Activated naive CD4-positive, alpha-beta T cell treated with anti-CD3 and anti-CD28 coated beads, Interleukin-2, amount 10 ng/mL, durations not matched to agents 7 days and 5 days (primary cell): ENCODE measurements at regions not wholly inside any gene's neighbourhood (a gene's known extent, or its start where the extent isn't known, plus 50 kb on each side); places are given as distances from the start of the nearest gene placed in this dataset.

ENCODE experiments used
- CTCF ChIA-PET: fragments of 350-600 bp; sonication (Branson Sonifier 250); formaldehyde crosslinking; loops from one replicate; lab custom pipeline; 2021; ENCODE audit warnings: antibody characterized with exemption; lab: Charles Lee
- DNase-seq: peaks from one replicate; pipeline ENCODE4 v3.0.0-alpha.2; 2020
- H3K27ac Mint-ChIP-seq: one replicate; pipeline ENCODE4 v1.8.0; 2021; ENCODE audit warnings: mild to moderate bottlenecking, moderate library complexity, mixed read lengths
- H3K27me3 Mint-ChIP-seq: one replicate; pipeline ENCODE4 v1.8.0; 2021; ENCODE audit warnings: mild to moderate bottlenecking, mixed read lengths
- H3K36me3 Mint-ChIP-seq: one replicate; pipeline ENCODE4 v1.8.0; 2021; ENCODE audit warnings: mixed read lengths
- H3K4me1 Mint-ChIP-seq: one replicate; pipeline ENCODE4 v1.8.0; 2021; ENCODE audit warnings: mixed read lengths
- H3K4me3 Mint-ChIP-seq: one replicate; pipeline ENCODE4 v1.8.0; 2021; ENCODE audit warnings: mild to moderate bottlenecking, moderate library complexity, mixed read lengths
- H3K9me3 Mint-ChIP-seq: one replicate; pipeline ENCODE4 v1.8.0; 2021; ENCODE audit warnings: mixed read lengths

DNA sequence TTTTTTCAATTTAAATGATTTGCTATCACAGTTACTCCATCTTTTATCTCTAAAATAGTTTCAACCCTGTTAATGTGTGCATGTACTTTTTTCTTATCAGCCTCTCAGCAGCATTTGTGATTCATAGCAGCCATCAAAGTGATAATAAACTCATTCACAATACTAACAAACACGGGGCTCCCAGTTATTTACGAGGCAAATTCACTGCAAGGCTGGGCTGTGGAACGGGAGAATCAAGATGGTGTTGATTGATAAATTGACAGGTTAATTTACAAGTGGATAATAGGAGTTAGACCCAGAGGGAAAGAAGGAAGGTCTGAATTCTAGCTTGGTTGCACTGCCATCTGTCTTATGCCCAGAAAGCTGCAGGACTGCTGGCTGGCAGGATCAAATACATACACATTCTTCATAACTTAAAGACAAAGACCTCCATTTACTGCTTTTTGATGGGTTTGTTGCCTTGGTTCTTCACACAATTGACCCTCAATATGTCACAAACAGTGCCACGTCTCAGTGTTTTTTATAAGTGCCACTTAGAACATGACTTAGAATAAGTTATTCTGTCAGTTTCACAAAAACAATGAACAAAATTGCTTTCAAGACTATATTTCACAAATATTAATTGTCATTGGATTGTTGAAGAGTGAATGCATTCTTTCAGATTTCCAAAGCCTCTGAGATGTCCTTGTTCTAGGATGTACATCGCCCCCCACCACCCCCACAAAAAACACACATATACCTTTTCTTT lies 562.8 kb downstream of the NR2F2 start:
- no peaks in the 10 kb centered on the region for H3K9me3 Mint-ChIP-seq
- H3K27me3 Mint-ChIP-seq: no peaks in the 10 kb centered on the region
- no peaks in the 10 kb centered on the region for H3K36me3 Mint-ChIP-seq
- peaks cover 11% of the 10 kb centered on the region for H3K4me1 Mint-ChIP-seq
- H3K27ac Mint-ChIP-seq: no peak overlapping the region
- H3K4me3 Mint-ChIP-seq: no peak overlapping the region
- DNase-seq: no peak
- CTCF ChIA-PET: no interaction called here

DNA sequence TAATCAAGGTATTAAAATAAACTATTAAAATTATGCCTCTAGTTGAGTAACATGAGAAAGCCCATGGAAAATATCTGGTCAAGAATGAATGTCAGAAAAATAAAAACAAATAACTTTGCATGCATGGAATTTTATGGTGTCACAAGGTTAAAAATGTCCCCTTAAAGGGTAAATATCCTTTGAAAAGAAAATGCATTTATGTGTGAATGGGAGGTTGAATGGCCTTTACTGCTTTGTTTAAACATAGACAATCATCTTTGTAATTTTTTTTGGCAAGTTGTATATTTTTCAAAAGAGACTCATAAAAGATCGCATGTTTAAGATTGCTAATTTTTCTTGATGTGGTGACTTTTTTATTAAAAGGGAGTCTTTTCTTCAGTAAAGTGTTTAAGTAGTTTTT lies 564.2 kb downstream of the NR2F2 start:
- Mint-ChIP-seq H3K4me3 (no peak overlapping the region), H3K4me1 (peaks cover 10% of the 10 kb centered on the region), H3K36me3 (no peaks in the 10 kb centered on the region), H3K27ac (no peak overlapping the region), H3K27me3 (no peaks in the 10 kb centered on the region), H3K9me3 (no peaks in the 10 kb centered on the region)
- DNase-seq: no peak
- CTCF ChIA-PET: no interaction called here

DNA sequence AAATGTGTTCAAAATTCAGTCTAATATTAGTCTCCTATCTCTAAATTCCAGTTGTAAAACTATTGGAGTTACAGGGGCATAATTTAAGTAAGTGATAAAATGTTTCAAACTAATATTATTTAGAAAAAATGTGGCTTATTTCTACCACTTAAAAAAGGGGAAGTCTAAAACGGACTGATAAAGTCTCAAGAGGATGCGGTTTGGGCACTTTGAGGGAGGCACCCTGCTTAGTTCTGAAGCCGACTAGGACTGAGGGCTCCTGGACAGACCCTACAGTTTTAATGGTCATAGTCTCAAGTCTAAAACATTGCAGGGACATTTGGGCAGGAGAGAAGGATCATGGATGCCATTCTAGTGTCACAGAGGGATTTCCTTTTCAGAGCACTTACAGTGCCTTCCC lies 566.3 kb downstream of the NR2F2 start:
- Mint-ChIP-seq H3K27me3 (no peaks in the 10 kb centered on the region), H3K9me3 (peaks cover 6% of the 10 kb centered on the region)
- CTCF ChIA-PET: no interaction called here

DNA sequence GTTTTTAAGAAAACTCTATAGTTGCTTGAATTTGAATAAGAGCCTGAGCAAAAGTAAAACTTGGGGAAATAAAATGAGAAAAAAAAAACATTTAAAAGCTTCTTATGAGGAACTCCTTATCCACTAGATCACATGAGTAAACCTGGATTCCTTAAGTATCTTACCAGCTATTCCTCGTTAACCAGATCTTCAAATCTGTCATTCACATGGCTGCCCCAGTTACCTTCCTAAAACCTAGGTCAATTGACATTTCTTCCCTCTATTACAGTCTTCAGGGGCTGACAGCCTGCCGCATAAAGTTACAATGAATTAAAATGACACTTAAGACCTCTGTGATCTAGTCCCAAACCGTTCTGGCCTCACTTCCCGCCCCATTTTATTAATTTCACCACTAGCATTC lies 583.6 kb downstream of the NR2F2 start:
- no peak for DNase-seq
- Mint-ChIP-seq H3K4me3 (no peak overlapping the region), H3K27me3 (no peaks in the 10 kb centered on the region), H3K27ac (no peak overlapping the region), H3K4me1 (no peaks in the 10 kb centered on the region), H3K9me3 (peaks cover 12% of the 10 kb centered on the region), H3K36me3 (no peaks in the 10 kb centered on the region)
- CTCF ChIA-PET: no interaction called here

More for the DNA sequence above, 566.3 kb downstream of the NR2F2 start:
- Mint-ChIP-seq H3K4me3 (no peak overlapping the region), H3K36me3 (no peaks in the 10 kb centered on the region), H3K27ac (no peak overlapping the region), H3K4me1 (no peaks in the 10 kb centered on the region)
- no peak for DNase-seq

DNA sequence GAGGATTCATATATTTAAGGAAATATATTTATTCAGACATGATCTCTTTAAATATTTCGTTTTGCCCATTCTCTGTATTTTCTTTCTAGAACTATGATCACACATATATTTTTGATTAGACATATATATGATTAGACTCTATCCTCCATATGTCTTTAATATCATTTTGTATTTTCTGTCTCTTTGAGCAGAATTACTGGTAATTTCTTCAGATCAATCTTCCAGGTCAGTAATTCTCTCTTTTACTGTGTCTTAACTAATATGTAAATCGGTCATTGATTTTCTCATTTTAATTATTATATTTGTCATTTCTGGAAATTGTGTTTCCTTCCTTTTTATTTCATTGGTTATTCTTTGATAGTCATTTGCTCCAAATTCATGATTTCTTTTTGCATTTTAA lies 586.2 kb downstream of the NR2F2 start:
- Mint-ChIP-seq H3K4me3 (no peak overlapping the region), H3K36me3 (no peaks in the 10 kb centered on the region), H3K27ac (no peak overlapping the region), H3K9me3 (peaks cover 17% of the 10 kb centered on the region), H3K27me3 (no peaks in the 10 kb centered on the region), H3K4me1 (no peaks in the 10 kb centered on the region)
- CTCF ChIA-PET: no interaction called here
- no peak for DNase-seq

DNA sequence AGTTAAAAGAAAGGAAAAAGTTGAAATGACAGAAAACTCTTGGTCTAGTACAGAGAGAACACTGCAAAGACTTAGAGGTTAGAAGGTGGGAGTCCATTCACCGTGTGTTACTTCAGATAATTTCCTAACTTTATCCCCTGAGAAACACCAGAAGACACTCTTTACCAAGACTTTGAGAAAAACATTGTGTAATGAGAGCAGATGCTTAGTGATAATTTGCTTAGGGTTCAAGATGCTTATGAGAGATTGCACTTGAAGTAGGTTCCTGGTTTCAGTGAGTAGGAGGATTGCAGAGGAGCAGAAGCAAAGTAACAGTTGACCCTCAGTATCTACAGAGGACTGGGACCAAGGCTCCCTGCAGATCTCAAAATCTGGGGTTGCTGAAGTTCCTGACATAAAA lies 594.1 kb downstream of the NR2F2 start:
- H3K27me3 Mint-ChIP-seq: no peaks in the 10 kb centered on the region
- no peak for DNase-seq
- CTCF ChIA-PET: no interaction called here
- H3K4me3 Mint-ChIP-seq: no peak overlapping the region
- H3K9me3 Mint-ChIP-seq: peaks cover 2% of the 10 kb centered on the region
- no peaks in the 10 kb centered on the region for H3K36me3 Mint-ChIP-seq
- no peak overlapping the region for H3K27ac Mint-ChIP-seq
- no peaks in the 10 kb centered on the region for H3K4me1 Mint-ChIP-seq

DNA sequence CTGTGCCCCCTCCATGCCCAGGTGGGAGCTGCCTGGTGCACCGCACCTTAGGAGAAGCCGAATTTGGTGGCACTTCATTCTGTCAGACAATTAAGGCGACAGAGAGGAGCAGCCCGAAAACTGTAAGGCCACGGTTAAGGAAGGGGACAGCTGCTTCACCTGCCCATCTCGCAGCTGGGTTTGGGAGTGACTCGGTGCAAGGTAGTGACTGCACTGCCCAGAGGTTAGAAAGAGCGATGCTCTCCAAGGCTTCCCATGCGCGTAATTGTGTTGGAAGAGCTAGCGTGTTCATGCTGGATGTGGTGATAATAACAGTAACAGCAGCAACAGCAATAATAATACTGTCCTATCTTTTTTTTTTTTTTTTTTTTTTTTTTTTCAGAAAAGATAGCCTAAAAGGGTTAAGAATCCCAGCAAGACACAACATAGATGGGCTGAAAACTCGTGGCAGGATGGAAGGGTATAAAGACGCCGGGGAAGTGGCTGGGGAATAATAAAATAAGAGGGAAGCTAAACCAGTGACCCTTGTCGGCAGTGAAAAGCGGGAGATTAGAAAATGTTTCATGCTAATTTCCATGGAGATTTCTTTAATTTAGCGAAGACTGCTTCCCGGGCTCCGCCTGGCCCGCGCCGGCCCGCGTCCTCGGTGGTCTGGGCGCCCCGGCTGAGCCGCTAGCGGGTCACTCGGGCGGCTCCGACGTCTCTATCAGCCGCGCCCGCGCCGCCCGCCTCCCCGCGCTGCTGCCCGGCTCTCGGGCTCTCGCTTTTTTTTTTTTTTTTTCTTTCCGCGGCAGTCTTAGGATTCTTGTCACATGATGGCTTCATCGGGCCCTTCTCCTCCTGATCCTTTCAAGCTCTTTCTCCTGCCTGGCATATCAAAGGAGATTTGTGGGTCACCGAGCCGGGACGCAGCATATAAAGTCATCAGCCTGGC lies 617.1 kb downstream of the NR2F2 start:
- no peak overlapping the region for H3K27ac Mint-ChIP-seq
- no peak for DNase-seq
- no peak overlapping the region for H3K4me3 Mint-ChIP-seq
- H3K9me3 Mint-ChIP-seq: no peaks in the 10 kb centered on the region
- CTCF ChIA-PET: no interaction called here
- H3K4me1 Mint-ChIP-seq: no peaks in the 10 kb centered on the region
- peaks cover 12% of the 10 kb centered on the region for H3K27me3 Mint-ChIP-seq
- H3K36me3 Mint-ChIP-seq: no peaks in the 10 kb centered on the region

DNA sequence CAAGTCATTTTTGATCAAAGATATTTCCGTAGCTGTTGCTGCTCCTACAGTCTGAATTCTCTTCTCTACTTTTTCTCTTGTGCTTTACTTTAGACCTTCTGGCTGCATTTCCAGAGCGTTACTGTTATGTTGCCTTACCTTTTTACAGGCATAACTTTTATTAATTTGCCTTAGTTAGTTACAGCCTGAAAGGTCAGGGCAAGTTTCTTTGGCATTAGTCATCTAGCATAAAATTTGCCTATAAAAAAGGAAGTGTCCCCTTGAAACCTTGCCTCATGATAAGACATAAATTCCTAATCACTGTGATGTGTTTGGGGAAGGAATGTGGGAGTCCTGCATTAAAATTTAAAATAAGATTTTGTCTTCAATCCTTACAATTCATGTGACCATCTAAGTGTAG lies 618.5 kb downstream of the NR2F2 start:
- H3K27ac Mint-ChIP-seq: no peak overlapping the region
- H3K4me3 Mint-ChIP-seq: no peak overlapping the region
- no peak for DNase-seq
- CTCF ChIA-PET: no interaction called here
- H3K4me1 Mint-ChIP-seq: no peaks in the 10 kb centered on the region
- no peaks in the 10 kb centered on the region for H3K9me3 Mint-ChIP-seq
- H3K27me3 Mint-ChIP-seq: peaks cover 12% of the 10 kb centered on the region
- H3K36me3 Mint-ChIP-seq: no peaks in the 10 kb centered on the region

DNA sequence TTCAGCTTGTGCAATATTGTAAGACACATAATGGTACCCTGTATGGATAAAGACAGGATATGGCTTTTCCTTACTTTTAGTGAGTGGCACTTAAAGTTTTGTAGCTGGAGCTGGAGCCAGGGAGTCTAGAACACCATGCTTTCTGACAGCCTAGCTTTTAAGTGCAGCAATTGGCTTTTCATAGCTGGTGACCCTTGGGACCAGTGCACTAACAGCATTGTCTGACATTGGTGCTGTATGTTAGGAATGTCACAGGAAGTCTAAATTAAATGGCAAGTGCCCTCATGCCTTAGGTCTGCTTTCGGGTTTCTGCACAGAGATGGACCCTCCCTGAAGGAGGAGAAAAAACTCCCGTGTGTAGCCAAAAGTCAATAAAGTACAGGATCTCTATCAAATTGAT lies 628.2 kb downstream of the NR2F2 start:
- DNase-seq: no peak
- no peaks in the 10 kb centered on the region for H3K36me3 Mint-ChIP-seq
- CTCF ChIA-PET: no interaction called here
- H3K27me3 Mint-ChIP-seq: no peaks in the 10 kb centered on the region
- H3K27ac Mint-ChIP-seq: no peak overlapping the region
- H3K9me3 Mint-ChIP-seq: peaks cover 4% of the 10 kb centered on the region
- H3K4me3 Mint-ChIP-seq: no peak overlapping the region
- no peaks in the 10 kb centered on the region for H3K4me1 Mint-ChIP-seq

DNA sequence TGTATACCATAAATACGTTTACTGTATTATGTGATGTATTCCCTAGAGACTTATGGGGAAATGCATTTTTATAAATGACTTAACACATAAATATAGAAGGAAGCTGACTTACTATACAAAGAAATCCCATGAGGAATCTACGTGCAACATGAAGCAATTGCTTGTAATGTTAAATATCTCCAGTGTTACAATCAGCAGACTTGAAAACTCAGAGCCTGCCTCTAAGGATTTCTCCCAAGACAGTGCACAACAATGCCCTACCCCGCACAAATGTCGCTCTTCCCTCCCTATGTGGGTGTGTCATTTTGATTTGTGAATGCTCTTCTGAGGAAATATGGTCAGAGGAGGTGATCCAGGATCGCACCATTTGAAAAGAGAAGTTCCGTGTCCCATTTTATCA lies 629.0 kb downstream of the NR2F2 start:
- H3K4me3 Mint-ChIP-seq: no peak overlapping the region
- no peaks in the 10 kb centered on the region for H3K4me1 Mint-ChIP-seq
- H3K36me3 Mint-ChIP-seq: no peaks in the 10 kb centered on the region
- DNase-seq: no peak
- CTCF ChIA-PET: no interaction called here
- H3K27ac Mint-ChIP-seq: no peak overlapping the region
- no peaks in the 10 kb centered on the region for H3K27me3 Mint-ChIP-seq
- H3K9me3 Mint-ChIP-seq: peaks cover 4% of the 10 kb centered on the region

DNA sequence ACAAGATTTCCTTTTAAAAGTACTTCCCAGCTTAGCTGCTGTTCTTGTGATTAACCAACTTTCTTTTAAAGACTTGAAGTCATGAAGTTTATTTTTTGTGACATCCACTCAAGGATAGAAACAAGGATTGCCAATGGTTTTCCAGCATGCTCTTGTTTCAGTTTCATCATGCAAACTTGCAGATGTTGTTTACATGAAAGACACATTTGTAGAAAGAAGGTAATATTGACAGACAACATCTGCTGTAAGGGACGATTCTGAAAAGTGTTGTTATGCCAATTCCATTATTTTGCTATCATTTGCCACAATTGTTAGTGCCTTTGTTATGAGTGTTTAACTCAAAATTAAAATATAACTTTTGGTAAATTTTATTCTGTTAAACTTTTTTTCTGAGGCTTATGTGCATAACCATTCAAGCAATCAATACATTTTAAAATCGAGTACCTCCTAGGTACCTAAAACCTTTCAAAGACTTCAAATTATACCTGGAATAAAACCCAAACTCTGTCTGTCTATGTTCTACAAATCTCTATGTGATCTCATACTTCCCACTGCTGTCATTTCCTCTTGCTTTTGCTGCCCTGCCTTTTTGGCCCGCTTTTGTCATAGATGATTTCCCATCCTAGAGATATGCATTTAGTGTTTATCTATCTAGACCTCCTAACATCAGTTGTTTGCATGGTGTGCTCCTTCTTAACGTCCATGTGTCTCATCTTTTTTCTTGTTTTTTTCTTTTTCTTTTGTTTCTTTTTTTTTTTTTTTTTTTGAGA lies 630.4 kb downstream of the NR2F2 start:
- Mint-ChIP-seq H3K4me1 (no peaks in the 10 kb centered on the region), H3K27ac (no peak overlapping the region), H3K27me3 (no peaks in the 10 kb centered on the region), H3K36me3 (no peaks in the 10 kb centered on the region), H3K4me3 (no peak overlapping the region), H3K9me3 (peaks cover 9% of the 10 kb centered on the region)
- DNase-seq: no peak
- CTCF ChIA-PET: no interaction called here

DNA sequence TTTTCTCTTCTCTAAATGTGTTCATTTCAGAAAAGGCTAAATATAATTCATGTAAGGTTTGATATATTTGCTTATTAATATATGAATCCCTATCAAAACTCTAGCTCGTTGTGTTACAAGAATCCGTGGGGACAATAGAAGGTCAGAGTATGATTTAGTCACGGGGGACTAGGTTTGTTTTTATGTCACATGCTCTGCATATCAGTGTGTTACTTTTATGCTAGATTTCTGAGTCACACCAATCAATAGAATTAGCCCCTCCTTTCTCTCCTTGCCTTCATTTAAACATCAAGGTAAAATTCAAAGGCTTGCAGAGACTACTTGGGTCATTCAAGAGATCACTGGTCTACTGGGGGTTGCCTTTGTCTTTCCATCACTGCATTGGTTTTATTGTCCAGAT lies 636.1 kb downstream of the NR2F2 start:
- Mint-ChIP-seq H3K27me3 (no peaks in the 10 kb centered on the region), H3K27ac (no peak overlapping the region), H3K4me1 (no peaks in the 10 kb centered on the region), H3K36me3 (no peaks in the 10 kb centered on the region), H3K9me3 (peaks cover 13% of the 10 kb centered on the region), H3K4me3 (no peak overlapping the region)
- DNase-seq: no peak
- CTCF ChIA-PET: no interaction called here

DNA sequence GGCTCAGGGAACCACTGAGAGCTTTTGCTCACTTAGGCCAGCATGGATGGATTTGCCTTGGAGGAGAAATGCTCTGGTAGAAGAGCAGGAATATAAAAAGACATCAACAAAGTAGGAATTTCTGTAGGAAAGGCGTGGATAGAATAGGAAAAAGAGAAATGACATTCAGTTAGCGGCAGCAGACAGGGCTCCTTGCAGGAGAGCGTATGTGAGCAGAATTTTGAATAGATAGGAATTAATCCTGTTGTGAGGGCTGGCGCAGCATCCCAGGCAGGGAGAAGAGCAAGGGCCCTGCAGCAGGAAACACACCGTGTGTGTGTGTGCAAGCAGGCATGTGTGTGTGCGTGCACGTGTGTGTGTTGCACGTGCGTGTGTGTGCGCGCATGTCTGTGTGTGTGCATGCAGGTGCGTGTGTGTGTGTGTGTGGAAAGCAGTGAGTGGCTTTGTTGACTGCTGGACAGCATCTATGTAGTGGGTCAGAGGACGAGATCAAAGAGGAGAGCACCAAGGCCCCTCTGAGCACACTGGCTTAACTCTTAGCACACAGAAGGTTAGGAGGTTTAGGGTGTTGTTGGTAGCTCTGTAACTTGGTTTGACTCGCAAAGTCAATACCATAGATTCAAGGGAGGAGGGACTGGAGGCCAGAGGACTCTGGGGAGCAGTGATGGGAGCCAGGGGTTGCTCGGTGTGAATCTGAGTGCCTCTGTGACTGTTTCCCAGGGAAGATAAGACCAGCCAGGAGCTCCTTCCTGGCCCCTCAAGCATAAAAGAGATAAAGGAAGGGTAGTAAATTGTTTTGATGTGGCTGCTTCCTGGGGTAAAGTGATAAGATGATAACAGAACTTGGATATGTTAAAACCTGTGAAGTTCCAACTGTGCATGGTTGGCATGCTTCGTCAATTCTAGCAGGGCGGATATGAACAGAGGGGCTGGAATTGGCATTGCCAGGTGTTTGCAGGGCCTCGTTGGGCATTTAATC lies 639.5 kb downstream of the NR2F2 start:
- no peaks in the 10 kb centered on the region for H3K27me3 Mint-ChIP-seq
- no peak overlapping the region for H3K27ac Mint-ChIP-seq
- CTCF ChIA-PET: no interaction called here
- H3K9me3 Mint-ChIP-seq: peaks cover 10% of the 10 kb centered on the region
- H3K4me1 Mint-ChIP-seq: no peaks in the 10 kb centered on the region
- no peak for DNase-seq
- H3K36me3 Mint-ChIP-seq: no peaks in the 10 kb centered on the region
- H3K4me3 Mint-ChIP-seq: no peak overlapping the region
